HG03432 (cell line): ENCODE measurements at regions not wholly inside any gene's neighbourhood (a gene's known extent, or its start where the extent isn't known, plus 50 kb on each side); places are given as distances from the start of the nearest gene placed in this dataset.
"Not testable (repeated sequence)": the region's sequence is repeated elsewhere in the genome, so short reads cannot be mapped to it uniquely, and the experiment has no call there.

Experiments used
- ATAC-seq: cut with Tn5 transposase; IDR thresholded peaks from one replicate; pipeline ENCODE4 v1.9.1; 2021; ENCODE audit warnings: mild to moderate bottlenecking, moderate library complexity; ENCODE audit not compliant: unreplicated experiment

GRCh38 chr3:70519913-70520659 lies 207.6 kb upstream of the MDFIC2 start:
- no peak for ATAC-seq

DNA sequence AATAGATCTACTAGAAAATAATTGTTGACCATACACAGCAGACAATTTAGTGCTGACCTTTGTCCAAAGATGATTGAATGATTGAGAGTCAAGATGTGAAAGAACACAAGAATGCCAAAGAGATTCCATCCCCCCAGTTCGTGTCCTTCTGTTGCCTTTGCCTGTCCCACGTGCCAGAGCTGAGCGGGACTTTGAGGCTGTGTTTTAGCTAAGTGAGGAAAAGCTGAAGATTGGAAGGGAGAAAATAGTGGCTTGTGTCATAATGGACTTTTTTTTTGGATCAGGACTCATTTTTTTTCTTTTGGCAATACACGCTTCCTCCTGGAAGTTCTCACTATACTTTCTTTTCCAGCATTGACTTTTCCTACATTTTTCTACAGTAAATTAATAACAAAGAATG lies 206.6 kb upstream of the MDFIC2 start:
- ATAC-seq, result no peak

DNA sequence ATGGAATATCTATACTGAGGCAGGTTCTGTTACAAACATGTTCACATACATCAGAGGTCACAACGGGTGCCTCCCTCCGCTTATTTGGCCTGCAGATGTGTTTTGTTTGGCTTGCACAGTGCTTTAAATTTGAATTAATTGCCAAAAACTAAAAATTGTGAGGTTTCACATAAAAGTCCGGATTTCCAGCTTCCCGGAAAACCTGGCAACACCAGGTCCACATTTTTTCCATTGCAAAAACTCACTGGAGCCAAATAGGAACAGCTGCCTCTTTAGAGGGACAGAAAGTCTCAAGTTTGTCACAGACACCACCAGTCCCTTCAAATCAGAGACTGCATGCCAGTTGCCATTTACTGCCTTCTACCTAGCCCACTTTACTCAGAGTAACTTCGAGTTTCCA lies 205.9 kb upstream of the MDFIC2 start:
- ATAC-seq, result no peak

- no peak for ATAC-seq
Measured at GRCh38 chr3:70517124-70517890, 204.9 kb upstream of the MDFIC2 start.

- no peak for ATAC-seq
Measured at GRCh38 chr3:70516076-70516475, 203.6 kb upstream of the MDFIC2 start.

- no peak for ATAC-seq
Measured at GRCh38 chr3:70507486-70507885, 195.0 kb upstream of the MDFIC2 start.

DNA sequence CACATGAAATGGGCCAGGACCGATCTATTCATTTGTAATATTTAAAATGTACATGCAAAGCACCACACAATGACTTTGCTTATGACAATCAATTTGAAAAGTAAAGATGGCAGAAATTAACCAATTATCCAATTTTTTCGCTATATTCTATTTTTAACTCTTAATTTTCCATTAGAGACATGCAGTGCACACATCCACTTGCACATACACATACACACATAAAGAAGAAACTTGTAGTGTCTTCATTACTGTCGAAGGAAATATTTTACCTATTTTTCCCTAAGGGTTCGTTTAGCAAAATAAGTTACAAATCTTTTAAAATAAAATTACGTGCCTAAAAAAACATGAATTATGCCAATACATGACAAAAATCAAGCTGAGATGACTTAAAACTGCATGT lies 194.3 kb upstream of the MDFIC2 start:
- no peak for ATAC-seq

DNA sequence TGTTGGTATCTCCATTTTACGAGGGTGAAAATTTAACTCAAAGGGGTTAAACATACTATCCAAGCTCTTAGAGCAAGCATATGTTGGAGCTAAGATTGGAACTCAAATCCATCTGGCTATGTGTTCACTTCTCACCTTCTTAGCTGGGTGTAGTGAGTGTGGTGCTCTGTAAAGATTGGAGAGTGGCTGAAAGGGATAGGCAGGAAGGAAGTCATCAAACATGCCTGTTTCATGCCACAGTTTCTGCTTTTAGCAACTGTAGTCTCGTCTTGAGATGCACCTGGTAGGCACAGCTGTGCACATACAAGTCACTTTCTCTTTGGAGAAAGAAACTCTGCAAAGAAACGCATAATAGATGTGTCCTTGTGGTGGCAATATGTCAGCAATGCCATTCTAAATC lies 189.1 kb upstream of the MDFIC2 start:
- ATAC-seq, result no peak

DNA sequence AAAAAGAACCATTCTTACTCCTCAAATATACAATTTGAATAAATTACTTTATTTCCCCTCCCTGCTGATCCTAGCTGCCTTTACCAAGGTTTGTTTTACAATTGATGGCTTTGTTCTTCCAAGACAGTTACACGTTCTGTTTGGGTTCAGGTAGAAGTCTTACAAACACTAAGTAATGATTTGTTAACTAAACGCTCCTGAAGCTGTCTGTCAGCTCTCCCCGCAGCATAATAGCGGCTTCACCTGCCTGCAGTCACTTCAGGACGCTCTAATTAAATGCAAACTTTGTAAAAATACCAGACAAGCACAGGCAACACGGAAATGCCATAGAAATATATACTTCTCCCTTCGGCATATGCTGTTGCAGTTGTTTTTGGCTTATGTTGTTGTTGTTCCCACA lies 176.4 kb upstream of the MDFIC2 start:
- no peak for ATAC-seq

DNA sequence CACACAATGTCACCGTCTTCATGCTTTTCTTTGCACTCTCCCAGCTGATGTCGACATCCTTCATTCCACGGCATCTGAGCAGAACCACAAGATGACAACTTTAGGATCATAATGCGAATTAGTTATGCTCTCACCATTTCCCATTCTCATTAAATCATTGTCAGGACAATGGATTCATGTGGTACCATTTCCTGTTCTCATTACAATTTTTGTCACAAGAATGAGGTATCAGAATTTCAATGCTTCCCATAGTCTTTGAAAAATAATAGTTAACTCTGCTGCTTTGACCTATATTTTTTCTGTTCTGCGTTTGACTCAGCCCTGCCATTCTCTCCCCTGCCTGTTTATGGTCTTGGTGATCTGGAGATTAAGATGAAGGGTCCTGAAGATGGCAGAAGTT lies 175.7 kb upstream of the MDFIC2 start:
- ATAC-seq, result no peak

DNA sequence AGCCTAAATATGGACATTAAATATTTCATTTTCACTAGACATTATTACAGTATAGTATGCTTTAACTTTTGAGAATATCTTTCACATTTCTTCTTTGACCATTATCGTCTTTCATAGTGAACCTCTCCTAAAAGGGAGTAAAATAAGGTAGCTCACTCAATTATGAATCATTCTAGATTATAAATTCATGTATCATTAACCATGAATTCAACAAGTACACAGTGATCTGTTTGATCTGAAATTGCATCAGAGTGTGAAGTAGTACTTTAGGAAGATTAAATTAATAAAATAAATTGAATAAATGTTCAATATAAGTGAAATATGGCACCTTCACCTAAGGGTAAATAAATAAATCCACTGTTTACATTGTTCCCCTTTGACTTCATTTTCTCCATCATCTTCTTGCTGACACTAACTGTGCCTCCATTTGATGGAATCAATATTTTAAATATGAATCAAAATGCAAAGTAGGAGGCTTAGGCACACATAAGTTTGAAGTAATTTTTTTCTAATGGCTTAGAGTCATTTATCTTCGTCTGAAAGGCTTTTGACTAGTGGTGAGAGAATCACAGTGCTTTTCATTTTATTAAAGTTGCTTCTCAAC lies 174.1 kb upstream of the MDFIC2 start:
- no peak for ATAC-seq

DNA sequence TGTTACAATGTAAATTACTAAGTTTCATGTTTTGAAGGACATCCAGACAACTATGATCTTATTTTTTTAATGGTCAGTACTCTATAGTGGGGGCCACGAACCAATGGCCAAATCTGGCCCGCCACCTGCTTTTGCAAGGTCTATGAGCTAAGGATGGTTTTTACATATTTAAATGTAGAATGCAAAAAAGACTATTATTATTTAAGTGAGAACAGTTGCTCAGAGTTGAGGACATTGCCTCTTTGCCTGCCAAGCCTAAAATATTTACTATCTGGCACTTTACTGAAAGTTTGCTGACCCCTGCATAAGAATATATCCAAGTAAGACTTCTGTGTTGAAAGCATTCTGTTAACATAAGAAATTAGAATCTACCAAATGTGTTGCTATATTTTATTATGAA lies 163.7 kb upstream of the MDFIC2 start:
- no peak for ATAC-seq

GRCh38 chr3:70471464-70472342 lies 159.3 kb upstream of the MDFIC2 start:
- no peak for ATAC-seq

GRCh38 chr3:70466096-70466495 lies 153.7 kb upstream of the MDFIC2 start:
- ATAC-seq, result no peak

DNA sequence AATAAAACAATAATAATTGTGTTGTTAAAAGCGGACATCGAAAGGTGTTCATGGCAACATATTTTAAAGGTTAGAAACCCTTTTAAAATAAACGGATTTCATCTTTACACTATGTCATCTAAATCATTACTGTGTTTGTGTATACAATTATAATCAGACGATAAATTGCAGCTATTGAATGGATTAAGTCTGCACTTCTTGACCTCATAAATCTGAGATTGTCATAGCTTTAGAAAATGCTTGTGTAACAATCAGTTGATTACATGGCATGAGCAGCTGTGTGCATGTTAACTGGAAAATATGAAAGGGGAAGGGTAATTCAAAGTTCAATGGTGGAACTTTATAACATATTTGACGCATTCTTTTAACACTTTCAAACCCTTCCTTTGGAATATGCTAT lies 152.4 kb upstream of the MDFIC2 start:
- ATAC-seq, result no peak

DNA sequence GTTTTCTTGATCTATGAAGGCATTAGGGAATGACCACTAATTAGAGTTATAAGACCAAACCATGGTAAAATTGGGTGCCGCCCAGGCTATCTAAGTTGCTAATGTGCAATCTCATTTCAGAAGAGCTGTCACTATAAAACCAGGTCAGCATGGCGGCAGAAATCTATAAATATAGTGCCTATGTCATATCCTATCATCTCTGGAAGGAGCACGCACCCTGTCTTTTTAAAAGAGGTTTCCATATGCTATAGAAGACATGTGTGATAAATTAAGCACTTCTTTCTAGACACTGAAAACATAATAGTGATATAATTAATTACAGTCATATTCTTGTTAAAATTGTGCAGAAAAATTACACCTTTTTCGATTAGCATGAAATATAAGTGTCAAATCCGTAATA lies 152.0 kb upstream of the MDFIC2 start:
- ATAC-seq, result no peak

- ATAC-seq, result not testable (repeated sequence)
Measured at GRCh38 chr3:70450220-70450619, 137.8 kb upstream of the MDFIC2 start.

GRCh38 chr3:70435422-70435821 lies 123.0 kb upstream of the MDFIC2 start:
- ATAC-seq, result not testable (repeated sequence)

DNA sequence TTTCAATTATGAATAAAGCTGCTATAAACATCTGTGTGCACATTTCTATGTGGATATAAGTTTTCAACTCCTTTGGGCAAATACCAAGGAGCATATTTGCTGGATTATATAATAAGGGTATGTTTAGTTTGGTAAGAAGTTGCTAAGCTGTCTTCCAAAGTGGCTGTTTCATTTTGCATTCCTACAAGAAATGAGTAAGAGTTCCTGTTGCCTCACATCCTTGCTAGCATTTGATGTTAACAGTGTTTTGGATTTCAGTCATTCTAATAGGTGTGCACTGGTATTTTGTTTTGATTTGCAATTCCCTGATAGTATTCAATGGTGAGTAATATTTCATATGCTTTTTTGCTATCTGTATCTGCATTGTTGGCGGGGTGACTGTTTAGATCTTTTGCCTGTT lies 120.7 kb upstream of the MDFIC2 start:
- ATAC-seq, result no peak

GRCh38 chr3:70431911-70432310 lies 119.5 kb upstream of the MDFIC2 start:
- no peak for ATAC-seq

GRCh38 chr3:70426071-70426470 lies 113.6 kb upstream of the MDFIC2 start:
- ATAC-seq, result no peak
